GM19438 (cell line): ENCODE measurements at regions not wholly inside any gene's neighbourhood (a gene's known extent, or its start where the extent isn't known, plus 50 kb on each side); places are given as distances from the start of the nearest gene placed in this dataset.
"Not testable (repeated sequence)": the region's sequence is repeated elsewhere in the genome, so short reads cannot be mapped to it uniquely, and the experiment has no call there.

Experiments used
- ATAC-seq: cut with Tn5 transposase; IDR thresholded peaks from one replicate; pipeline ENCODE4 v1.9.1; 2021; ENCODE audit warnings: low read depth; ENCODE audit not compliant: unreplicated experiment

GRCh38 chr16:16559179-16559740, 180.3 kb downstream of the NPIPA7 start:
- ATAC-seq, result not testable (repeated sequence)

GRCh38 chr16:16561532-16561931, 182.6 kb downstream of the NPIPA7 start:
- ATAC-seq, result not testable (repeated sequence)

- not testable (repeated sequence) for ATAC-seq
Measured at GRCh38 chr16:16563962-16564361, 185.0 kb downstream of the NPIPA7 start.

- not testable (repeated sequence) for ATAC-seq
Measured at GRCh38 chr16:16565326-16565725, 186.4 kb downstream of the NPIPA7 start.

- not testable (repeated sequence) for ATAC-seq
Measured at GRCh38 chr16:16570055-16570454, 191.1 kb downstream of the NPIPA7 start.

GRCh38 chr16:16570874-16571273, 191.9 kb downstream of the NPIPA7 start:
- not testable (repeated sequence) for ATAC-seq

- not testable (repeated sequence) for ATAC-seq
Measured at GRCh38 chr16:16572130-16572774, 193.3 kb downstream of the NPIPA7 start.

- ATAC-seq, result not testable (repeated sequence)
Measured at GRCh38 chr16:16577062-16577461, 198.1 kb downstream of the NPIPA7 start.

- ATAC-seq, result no peak
Measured at GRCh38 chr16:16578701-16579100, 199.8 kb downstream of the NPIPA7 start.

- ATAC-seq, result not testable (repeated sequence)
Measured at GRCh38 chr16:16582916-16583315, 204.0 kb downstream of the NPIPA7 start.

GRCh38 chr16:16586073-16586651, 207.2 kb downstream of the NPIPA7 start:
- ATAC-seq, result not testable (repeated sequence)

- ATAC-seq, result not testable (repeated sequence)
Measured at GRCh38 chr16:16586969-16587368, 208.0 kb downstream of the NPIPA7 start.

GRCh38 chr16:16588436-16588835, 209.5 kb downstream of the NPIPA7 start:
- ATAC-seq, result not testable (repeated sequence)

GRCh38 chr16:16590654-16591318, 211.8 kb downstream of the NPIPA7 start:
- ATAC-seq, result not testable (repeated sequence)

- not testable (repeated sequence) for ATAC-seq
Measured at GRCh38 chr16:16593156-16593863, 214.4 kb downstream of the NPIPA7 start.

- not testable (repeated sequence) for ATAC-seq
Measured at GRCh38 chr16:16595029-16595718, 216.2 kb downstream of the NPIPA7 start.

- ATAC-seq, result not testable (repeated sequence)
Measured at GRCh38 chr16:16601239-16601638, 222.3 kb downstream of the NPIPA7 start.

GRCh38 chr16:16607401-16608082, 228.6 kb downstream of the NPIPA7 start:
- not testable (repeated sequence) for ATAC-seq

- not testable (repeated sequence) for ATAC-seq
Measured at GRCh38 chr16:16609627-16610026, 230.7 kb downstream of the NPIPA7 start.
